22Rv1 (cell line): ENCODE measurements at regions not wholly inside any gene's neighbourhood (a gene's known extent, or its start where the extent isn't known, plus 50 kb on each side); places are given as distances from the start of the nearest gene placed in this dataset.

Experiments used
- ZFX ChIP-seq: fragments of 450-650 bp; IDR thresholded peaks from 2 replicates; pipeline ENCODE4 v1.6.1; 2017; ENCODE audit warnings: antibody characterized with exemption, borderline replicate concordance
- TF ChIP-seq, protein P1 (sequence below): fragments of 450-650 bp; IDR thresholded peaks from 2 replicates; pipeline ENCODE4 v1.5.1; 2017; ENCODE audit warnings: mild to moderate bottlenecking

DNA sequence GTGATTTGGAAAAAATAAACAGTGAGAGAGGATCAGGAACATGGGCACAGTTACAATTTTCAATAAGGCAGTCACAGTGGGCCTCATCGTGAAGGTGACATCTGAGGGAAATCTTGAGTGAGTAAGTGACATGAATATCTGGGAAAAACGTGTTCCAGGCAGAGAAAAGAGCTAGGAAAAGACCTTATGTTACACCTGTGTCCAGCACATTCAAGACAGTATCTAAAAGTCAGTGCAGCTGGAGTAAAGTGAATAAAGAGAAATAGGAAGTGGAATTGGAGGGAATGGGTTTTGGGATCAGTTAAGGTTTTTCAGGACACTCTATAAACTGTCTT, 827.5 kb upstream of the FAT3 start:
- TF ChIP-seq, protein P1, sequence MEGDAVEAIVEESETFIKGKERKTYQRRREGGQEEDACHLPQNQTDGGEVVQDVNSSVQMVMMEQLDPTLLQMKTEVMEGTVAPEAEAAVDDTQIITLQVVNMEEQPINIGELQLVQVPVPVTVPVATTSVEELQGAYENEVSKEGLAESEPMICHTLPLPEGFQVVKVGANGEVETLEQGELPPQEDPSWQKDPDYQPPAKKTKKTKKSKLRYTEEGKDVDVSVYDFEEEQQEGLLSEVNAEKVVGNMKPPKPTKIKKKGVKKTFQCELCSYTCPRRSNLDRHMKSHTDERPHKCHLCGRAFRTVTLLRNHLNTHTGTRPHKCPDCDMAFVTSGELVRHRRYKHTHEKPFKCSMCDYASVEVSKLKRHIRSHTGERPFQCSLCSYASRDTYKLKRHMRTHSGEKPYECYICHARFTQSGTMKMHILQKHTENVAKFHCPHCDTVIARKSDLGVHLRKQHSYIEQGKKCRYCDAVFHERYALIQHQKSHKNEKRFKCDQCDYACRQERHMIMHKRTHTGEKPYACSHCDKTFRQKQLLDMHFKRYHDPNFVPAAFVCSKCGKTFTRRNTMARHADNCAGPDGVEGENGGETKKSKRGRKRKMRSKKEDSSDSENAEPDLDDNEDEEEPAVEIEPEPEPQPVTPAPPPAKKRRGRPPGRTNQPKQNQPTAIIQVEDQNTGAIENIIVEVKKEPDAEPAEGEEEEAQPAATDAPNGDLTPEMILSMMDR, result no peak
- no peak for TF ChIP-seq ZFX
